Tibial nerve (tissue), 4 donors: ENCODE measurements at regions not wholly inside any gene's neighbourhood (a gene's known extent, or its start where the extent isn't known, plus 50 kb on each side); places are given as distances from the start of the nearest gene placed in this dataset.

Source experiments
- DNase-seq, 2 donors: peaks; one replicate each; pipeline ENCODE4 v3.0.0-alpha.2; 2019; ENCODE audit warnings: low spot score in 2 of 2
- H3K27ac ChIP-seq, 4 donors: fragments of 200-600 bp; sonication (generic) in 3 of 4; one replicate each; pipeline ENCODE4 v1.5.1; 2017 to 2019; ENCODE audit warnings: mild to moderate bottlenecking in 1 of 4
- H3K27me3 ChIP-seq, 2 donors: fragments of 200-600 bp; sonication (generic) in 1 of 2; one replicate each; pipeline versions ENCODE4 v1.5.1 to v1.6.0; 2017 to 2019
- H3K36me3 ChIP-seq, 3 donors: fragments of 200-600 bp; sonication (generic); one replicate each; pipeline ENCODE4 v1.5.1; 2018 to 2019
- H3K4me1 ChIP-seq, 4 donors: fragments of 200-600 bp; sonication (generic) in 3 of 4; one replicate each; pipeline ENCODE4 v1.5.1; 2017 to 2019
- H3K4me3 ChIP-seq, 4 donors: fragments of 200-600 bp; sonication (generic) in 3 of 4; one replicate each; pipeline ENCODE4 v1.5.1; 2017 to 2019; ENCODE audit warnings: mild to moderate bottlenecking in 1 of 4, moderate library complexity in 1 of 4
- H3K9me3 ChIP-seq, 4 donors: fragments of 200-600 bp; sonication (generic) in 3 of 4; one replicate each; pipeline ENCODE4 v1.5.1; 2017 to 2019
- EP300 ChIP-seq, 2 donors: sonication (generic); formaldehyde crosslinking; IDR thresholded peaks; one replicate each; pipeline ENCODE4 v1.6.1; 2017; ENCODE audit warnings: antibody characterized with exemption in 2 of 2, mild to moderate bottlenecking in 1 of 2
- POLR2A ChIP-seq, 2 donors: fragments of 450-650 bp; IDR thresholded peaks; one replicate each; pipeline ENCODE4 v1.6.1; 2017; ENCODE audit warnings: antibody characterized with exemption in 2 of 2, mild to moderate bottlenecking in 2 of 2, moderate library complexity in 2 of 2
- WGBS, 2 donors: methylation state at CpG; one replicate each; pipeline ENCODE4 v1.1.5; 2018; 5-methylcytosine and 5-hydroxymethylcytosine counted together
- TF ChIP-seq, protein P1 (sequence below), 5 experiments: fragments of 200-600 bp in 3 of 5; fragments of 450-650 bp in 2 of 5; sonication (generic) in 3 of 5; IDR thresholded peaks; one replicate each; pipeline ENCODE4 v1.5.1; 2016 to 2019; ENCODE audit warnings: antibody characterized with exemption in 5 of 5, mild to moderate bottlenecking in 3 of 5, moderate library complexity in 2 of 5

- WGBS, 2 donors, result 88 to 95% methylated on average over 1 of the region's 1 CpG
- no peaks in the 10 kb centered on the region for H3K9me3 ChIP-seq
- H3K27ac ChIP-seq, result no peak overlapping the region
- no peak overlapping the region for H3K4me3 ChIP-seq
- no peak for TF ChIP-seq EP300 (IDR thresholded peaks at IDR 0.05)
- TF ChIP-seq, protein P1, sequence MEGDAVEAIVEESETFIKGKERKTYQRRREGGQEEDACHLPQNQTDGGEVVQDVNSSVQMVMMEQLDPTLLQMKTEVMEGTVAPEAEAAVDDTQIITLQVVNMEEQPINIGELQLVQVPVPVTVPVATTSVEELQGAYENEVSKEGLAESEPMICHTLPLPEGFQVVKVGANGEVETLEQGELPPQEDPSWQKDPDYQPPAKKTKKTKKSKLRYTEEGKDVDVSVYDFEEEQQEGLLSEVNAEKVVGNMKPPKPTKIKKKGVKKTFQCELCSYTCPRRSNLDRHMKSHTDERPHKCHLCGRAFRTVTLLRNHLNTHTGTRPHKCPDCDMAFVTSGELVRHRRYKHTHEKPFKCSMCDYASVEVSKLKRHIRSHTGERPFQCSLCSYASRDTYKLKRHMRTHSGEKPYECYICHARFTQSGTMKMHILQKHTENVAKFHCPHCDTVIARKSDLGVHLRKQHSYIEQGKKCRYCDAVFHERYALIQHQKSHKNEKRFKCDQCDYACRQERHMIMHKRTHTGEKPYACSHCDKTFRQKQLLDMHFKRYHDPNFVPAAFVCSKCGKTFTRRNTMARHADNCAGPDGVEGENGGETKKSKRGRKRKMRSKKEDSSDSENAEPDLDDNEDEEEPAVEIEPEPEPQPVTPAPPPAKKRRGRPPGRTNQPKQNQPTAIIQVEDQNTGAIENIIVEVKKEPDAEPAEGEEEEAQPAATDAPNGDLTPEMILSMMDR (IDR thresholded peaks at IDR 0.05), result no peak
- no peak for TF ChIP-seq POLR2A (IDR thresholded peaks at IDR 0.05)
- no peaks in the 10 kb centered on the region for H3K4me1 ChIP-seq
- no peaks in the 10 kb centered on the region for H3K36me3 ChIP-seq
- H3K27me3 ChIP-seq, result no peaks in the 10 kb centered on the region
- no peak for DNase-seq
Measured at GRCh38 chr12:90203556-90203955, 494.9 kb upstream of the ATP2B1 start.

DNA sequence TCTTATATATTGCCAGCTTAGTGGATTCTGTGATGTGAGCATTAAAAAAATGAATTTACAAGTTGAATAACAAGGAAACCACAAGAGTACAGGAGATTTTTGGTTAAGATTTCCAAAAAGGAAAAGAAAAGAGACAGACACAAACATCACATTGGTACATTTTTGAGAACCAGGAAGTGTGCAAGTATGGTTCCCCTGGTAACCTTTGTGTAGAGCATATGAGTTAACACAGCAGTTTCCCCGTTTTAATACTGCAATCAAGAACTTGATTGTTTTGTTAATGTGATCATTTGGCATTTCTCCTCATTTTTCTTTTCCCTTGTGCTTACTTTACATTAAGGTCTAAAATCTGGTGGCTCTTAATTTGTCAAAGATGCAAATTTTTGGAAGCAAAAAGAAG is 490.4 kb upstream of the ATP2B1 start:
- no peaks in the 10 kb centered on the region for H3K27me3 ChIP-seq
- H3K36me3 ChIP-seq, result no peaks in the 10 kb centered on the region
- DNase-seq, result no peak
- H3K9me3 ChIP-seq, result no peaks in the 10 kb centered on the region
- no peaks in the 10 kb centered on the region for H3K4me1 ChIP-seq
- no peak overlapping the region for H3K27ac ChIP-seq
- WGBS, 2 donors, result 4 to 14% methylated on average over 1 of the region's 1 CpG
- no peak overlapping the region for H3K4me3 ChIP-seq
- TF ChIP-seq POLR2A (IDR thresholded peaks at IDR 0.05) (no peak), EP300 (IDR thresholded peaks at IDR 0.05) (no peak)
- TF ChIP-seq, protein P1 (IDR thresholded peaks at IDR 0.05), result no peak

- Histone ChIP-seq H3K4me3 (no peak overlapping the region), H3K27me3 (no peaks in the 10 kb centered on the region), H3K4me1 (no peaks in the 10 kb centered on the region), H3K9me3 (no peaks in the 10 kb centered on the region), H3K27ac (no peak overlapping the region), H3K36me3 (no peaks in the 10 kb centered on the region)
- DNase-seq, result no peak
- 40 to 50% methylated on average over 3 of the region's 3 CpGs for WGBS, 2 donors
- TF ChIP-seq POLR2A (IDR thresholded peaks at IDR 0.05) (no peak), EP300 (IDR thresholded peaks at IDR 0.05) (no peak)
- TF ChIP-seq, protein P1 (IDR thresholded peaks at IDR 0.05), result no peak
Measured at GRCh38 chr12:90193500-90193899, 484.9 kb upstream of the ATP2B1 start.

- H3K9me3 ChIP-seq, result peaks cover 0 to 6% (median 1%) of the 10 kb centered on the region in 4 donors
- H3K27me3 ChIP-seq, result no peaks in the 10 kb centered on the region
- no peaks in the 10 kb centered on the region for H3K4me1 ChIP-seq
- no peaks in the 10 kb centered on the region for H3K36me3 ChIP-seq
- TF ChIP-seq, protein P1 (IDR thresholded peaks at IDR 0.05), result no peak
- TF ChIP-seq POLR2A (IDR thresholded peaks at IDR 0.05) (no peak), EP300 (IDR thresholded peaks at IDR 0.05) (no peak)
- no peak overlapping the region for H3K4me3 ChIP-seq
- H3K27ac ChIP-seq, result no peak overlapping the region
- DNase-seq, result no peak
- WGBS, 2 donors, result 54 to 58% methylated on average over 2 of the region's 2 CpGs
Measured at GRCh38 chr12:90188857-90189256, 480.2 kb upstream of the ATP2B1 start.

DNA sequence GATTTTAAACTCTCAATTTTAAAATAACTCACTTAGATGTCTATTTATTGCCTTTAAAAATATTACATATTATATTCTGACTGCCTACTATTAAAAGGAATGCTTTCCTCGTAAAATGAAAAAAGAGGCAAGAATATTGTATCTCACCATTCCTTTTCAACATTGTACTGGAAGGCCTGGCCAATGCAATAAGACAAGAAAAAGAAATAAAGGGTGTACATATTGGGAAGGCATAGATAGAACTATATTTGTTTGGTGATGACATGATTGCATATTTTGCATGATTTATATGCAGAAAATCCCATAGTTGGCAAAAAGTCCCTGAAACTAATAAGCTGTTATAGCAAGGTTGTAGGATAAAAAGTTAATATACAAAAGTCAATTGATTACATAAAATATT is 474.6 kb upstream of the ATP2B1 start:
- Histone ChIP-seq H3K36me3 (no peaks in the 10 kb centered on the region), H3K9me3 (peaks cover 0 to 15% (median 7%) of the 10 kb centered on the region in 4 donors), H3K4me3 (no peak overlapping the region), H3K4me1 (no peaks in the 10 kb centered on the region), H3K27me3 (no peaks in the 10 kb centered on the region), H3K27ac (no peak overlapping the region)
- no peak for DNase-seq
- TF ChIP-seq POLR2A (IDR thresholded peaks at IDR 0.05), result no peak
- no peak for TF ChIP-seq EP300 (IDR thresholded peaks at IDR 0.05)
- TF ChIP-seq, protein P1 (IDR thresholded peaks at IDR 0.05), result no peak
- 89 to 93% methylated on average over 1 of the region's 1 CpG for WGBS, 2 donors
